Cardiac fibroblast (primary cell): ENCODE measurements at regions not wholly inside any gene's neighbourhood (a gene's known extent, or its start where the extent isn't known, plus 50 kb on each side); places are given as distances from the start of the nearest gene placed in this dataset.
A peak's percentile ranks its signal among the peaks of the same experiment; 100 is the strongest.

Source experiments
- DNase-seq, 2 donors: peaks; one replicate each; pipeline versions ENCODE4 v3.0.0 to v3.0.0-alpha.2; 2010; ENCODE audit warnings: low read depth in 2 of 2
- H3K4me3 ChIP-seq, 2 donors: replicated peaks in 1 of 2; 1 replicate in 1 of 2; 2 replicates in 1 of 2; pipeline ENCODE4 v1.5.1; 2011; ENCODE audit warnings: low read depth in 2 of 2, low read length in 2 of 2, mild to moderate bottlenecking in 2 of 2, moderate library complexity in 1 of 2
- TF ChIP-seq, protein P1 (sequence below): IDR thresholded peaks from one replicate; pipeline ENCODE4 v1.5.1; 2011; ENCODE audit warnings: low read depth, mild to moderate bottlenecking, low read length, inconsistent platforms

DNA sequence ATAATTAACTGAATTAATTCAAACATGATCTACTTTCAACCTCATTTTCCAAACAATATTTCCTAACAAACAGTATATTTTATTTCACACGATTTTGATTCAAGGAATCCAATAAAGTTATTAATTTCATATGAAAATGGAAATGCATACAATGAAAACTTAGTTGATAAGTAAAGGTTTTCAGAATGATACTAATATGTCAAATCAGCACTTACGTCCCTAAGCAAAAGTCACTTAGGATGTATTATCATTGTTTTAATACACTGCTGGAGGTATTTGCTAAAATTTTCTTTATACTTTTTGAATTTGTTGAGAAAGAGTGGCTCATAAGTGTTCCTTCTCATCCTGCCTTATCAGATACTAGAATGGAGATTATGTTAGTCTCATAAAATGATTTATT is 266.8 kb upstream of the PUDP start:
- no peak overlapping the region for H3K4me3 ChIP-seq
- DNase-seq: no peak
- TF ChIP-seq, protein P1, sequence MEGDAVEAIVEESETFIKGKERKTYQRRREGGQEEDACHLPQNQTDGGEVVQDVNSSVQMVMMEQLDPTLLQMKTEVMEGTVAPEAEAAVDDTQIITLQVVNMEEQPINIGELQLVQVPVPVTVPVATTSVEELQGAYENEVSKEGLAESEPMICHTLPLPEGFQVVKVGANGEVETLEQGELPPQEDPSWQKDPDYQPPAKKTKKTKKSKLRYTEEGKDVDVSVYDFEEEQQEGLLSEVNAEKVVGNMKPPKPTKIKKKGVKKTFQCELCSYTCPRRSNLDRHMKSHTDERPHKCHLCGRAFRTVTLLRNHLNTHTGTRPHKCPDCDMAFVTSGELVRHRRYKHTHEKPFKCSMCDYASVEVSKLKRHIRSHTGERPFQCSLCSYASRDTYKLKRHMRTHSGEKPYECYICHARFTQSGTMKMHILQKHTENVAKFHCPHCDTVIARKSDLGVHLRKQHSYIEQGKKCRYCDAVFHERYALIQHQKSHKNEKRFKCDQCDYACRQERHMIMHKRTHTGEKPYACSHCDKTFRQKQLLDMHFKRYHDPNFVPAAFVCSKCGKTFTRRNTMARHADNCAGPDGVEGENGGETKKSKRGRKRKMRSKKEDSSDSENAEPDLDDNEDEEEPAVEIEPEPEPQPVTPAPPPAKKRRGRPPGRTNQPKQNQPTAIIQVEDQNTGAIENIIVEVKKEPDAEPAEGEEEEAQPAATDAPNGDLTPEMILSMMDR: no peak

DNA sequence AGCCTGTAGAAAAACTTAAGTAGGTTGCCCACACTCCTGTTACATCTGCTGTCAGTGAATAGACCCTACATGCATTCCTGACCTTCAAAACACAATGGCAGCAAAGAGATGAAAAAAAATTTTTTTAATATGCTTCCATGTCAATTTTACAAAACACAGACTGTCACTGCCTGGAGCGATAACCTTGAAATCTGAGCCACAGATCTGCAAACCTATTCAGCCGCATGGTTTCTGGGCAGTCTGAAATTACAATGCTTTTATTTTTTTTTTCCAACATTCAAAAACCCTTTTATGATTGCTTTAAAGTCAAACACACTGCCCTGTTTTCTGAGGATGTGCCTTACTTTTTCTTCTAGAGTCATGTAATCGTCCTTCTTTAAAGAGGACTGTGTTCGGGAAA is 264.9 kb upstream of the PUDP start:
- DNase-seq: no peak
- TF ChIP-seq, protein P1: no peak
- no peak overlapping the region for H3K4me3 ChIP-seq

DNA sequence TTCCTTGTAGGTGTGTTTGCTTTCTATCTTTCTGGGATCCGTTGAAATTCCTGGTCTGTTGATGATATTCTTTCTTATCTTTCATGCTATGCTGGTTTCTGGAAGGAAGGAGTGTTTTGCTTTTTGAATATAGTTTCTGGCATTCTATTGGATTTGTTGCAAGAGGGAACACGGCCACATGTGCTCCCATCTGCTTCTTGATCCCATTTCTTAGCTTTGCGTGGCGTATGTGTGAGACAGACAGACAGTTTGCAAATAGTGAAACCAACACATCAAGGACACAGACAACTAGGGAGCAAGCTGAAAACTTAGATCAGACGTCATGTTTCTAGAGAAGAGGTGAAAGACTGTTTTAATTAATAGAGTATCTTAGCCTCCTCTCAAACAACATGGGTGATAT is 261.9 kb upstream of the PUDP start:
- H3K4me3 ChIP-seq: no peak overlapping the region
- TF ChIP-seq, protein P1: no peak
- DNase-seq: no peak

DNA sequence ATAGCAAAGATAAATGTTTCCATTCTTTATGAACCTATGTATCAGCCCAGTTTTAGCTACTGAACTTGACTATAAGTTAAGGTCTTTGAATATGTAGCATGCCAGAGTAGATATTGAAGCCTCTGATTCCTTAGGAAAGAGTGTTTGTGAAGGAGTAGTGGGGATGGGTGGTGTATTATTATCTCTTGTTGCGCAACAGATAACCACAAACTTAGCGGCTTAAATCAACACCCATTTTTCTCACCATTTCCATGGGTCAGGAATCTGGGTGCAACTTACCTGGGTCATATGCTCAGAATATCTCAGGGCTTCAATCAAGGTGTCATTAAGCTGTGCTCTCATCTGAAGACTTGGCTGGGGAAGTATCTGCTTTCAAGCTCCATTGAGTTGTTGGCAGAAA is 251.4 kb upstream of the PUDP start:
- DNase-seq: no peak
- H3K4me3 ChIP-seq: no peak overlapping the region
- TF ChIP-seq, protein P1: no peak

DNA sequence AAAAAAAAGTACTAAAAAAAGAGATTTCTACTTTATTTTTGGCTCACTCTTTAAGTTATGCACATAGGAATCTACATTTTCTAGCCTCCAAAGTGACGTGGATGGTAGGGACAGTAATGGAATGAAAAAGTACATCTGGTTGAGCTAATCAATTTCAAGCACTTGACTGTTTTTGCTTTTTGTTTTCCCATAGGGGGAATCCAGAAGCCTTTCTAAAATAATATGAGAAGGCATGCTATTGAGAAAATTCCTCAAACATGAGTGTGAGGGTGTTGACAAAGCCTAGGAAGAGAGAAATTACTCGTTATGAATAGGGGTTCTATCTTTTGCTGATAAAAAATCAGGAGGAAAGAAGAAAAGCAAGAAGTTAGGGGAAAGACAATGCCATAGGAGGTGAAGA is 242.5 kb upstream of the PUDP start:
- TF ChIP-seq, protein P1: no peak
- no peak overlapping the region for H3K4me3 ChIP-seq
- DNase-seq: peak in 1 of 2 donors; percentile 6

DNA sequence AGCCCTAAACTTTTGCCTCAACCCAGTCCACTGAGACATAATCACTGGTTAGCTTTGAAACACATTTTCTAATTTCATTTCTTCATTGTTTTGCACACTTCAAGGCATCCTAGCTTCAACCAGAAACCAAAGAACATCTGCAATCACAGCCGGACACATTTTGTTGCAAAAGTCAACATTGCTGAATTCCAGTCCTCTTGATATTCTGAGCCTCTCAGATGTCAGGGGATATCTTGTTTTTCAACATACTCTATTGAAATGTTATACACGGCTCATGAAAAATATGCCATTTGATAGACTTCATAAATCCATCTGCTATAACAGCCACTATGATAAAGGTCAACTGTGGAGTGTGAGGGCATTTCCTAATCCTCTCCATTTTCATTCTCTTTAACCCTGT is 241.6 kb upstream of the PUDP start:
- no peak overlapping the region for H3K4me3 ChIP-seq
- DNase-seq: no peak
- TF ChIP-seq, protein P1: no peak

DNA sequence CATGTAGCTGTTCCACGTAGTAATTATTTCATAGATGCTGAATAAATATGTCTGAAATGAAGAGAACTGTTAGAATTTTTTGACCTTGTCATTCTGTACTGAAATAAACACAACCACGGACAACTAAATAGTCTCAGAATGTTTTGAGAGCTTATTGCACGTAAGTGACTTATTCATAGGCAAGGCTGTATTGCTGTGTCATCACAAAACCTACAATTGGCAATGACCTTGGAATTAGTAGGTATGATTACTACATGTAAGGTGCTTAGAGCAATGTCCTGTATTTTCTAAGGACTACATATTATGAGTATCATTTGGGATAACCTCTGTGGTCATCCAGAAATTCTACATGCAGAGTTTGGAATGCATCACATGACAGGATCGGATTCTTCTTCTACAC is 237.2 kb upstream of the PUDP start:
- H3K4me3 ChIP-seq: no peak overlapping the region
- TF ChIP-seq, protein P1: no peak
- DNase-seq: no peak
